GM18861 (cell line): ENCODE measurements at regions not wholly inside any gene's neighbourhood (a gene's known extent, or its start where the extent isn't known, plus 50 kb on each side); places are given as distances from the start of the nearest gene placed in this dataset.
A peak's percentile ranks its signal among the peaks of the same experiment; 100 is the strongest.

Experiments
- ATAC-seq: cut with Tn5 transposase; IDR thresholded peaks from one replicate; pipeline ENCODE4 v1.9.1; 2021; ENCODE audit not compliant: unreplicated experiment

GRCh38 chr22:22099194-22099486, 116.6 kb upstream of the TOP3B start:
- ATAC-seq, result peak; percentile 71

- no peak for ATAC-seq
These were observed 116.0 kb upstream of the TOP3B start for GRCh38 chr22:22098457-22099193.

GRCh38 chr22:22097727-22098228, 115.2 kb upstream of the TOP3B start:
- no peak for ATAC-seq

GRCh38 chr22:22094921-22095320, 112.3 kb upstream of the TOP3B start:
- no peak for ATAC-seq

- no peak for ATAC-seq
These were observed 111.9 kb upstream of the TOP3B start for GRCh38 chr22:22094514-22094913.

GRCh38 chr22:22093743-22094142, 111.2 kb upstream of the TOP3B start:
- ATAC-seq, result no peak

- ATAC-seq, result no peak
These were observed 110.4 kb upstream of the TOP3B start for GRCh38 chr22:22092974-22093373.

- ATAC-seq, result no peak
These were observed 109.5 kb upstream of the TOP3B start for GRCh38 chr22:22092101-22092500.

GRCh38 chr22:22091400-22091878, 108.9 kb upstream of the TOP3B start:
- no peak for ATAC-seq

GRCh38 chr22:22090650-22091399, 108.2 kb upstream of the TOP3B start:
- ATAC-seq, result no peak

GRCh38 chr22:22089459-22090308, 107.1 kb upstream of the TOP3B start:
- no peak for ATAC-seq

- ATAC-seq, result no peak
These were observed 106.3 kb upstream of the TOP3B start for GRCh38 chr22:22088658-22089458.

- no peak for ATAC-seq
These were observed 105.5 kb upstream of the TOP3B start for GRCh38 chr22:22087854-22088657.

- no peak for ATAC-seq
These were observed 104.0 kb upstream of the TOP3B start for GRCh38 chr22:22086501-22087158.

- ATAC-seq, result no peak
These were observed 103.3 kb upstream of the TOP3B start for GRCh38 chr22:22085702-22086500.

GRCh38 chr22:22084089-22084711, 101.6 kb upstream of the TOP3B start:
- ATAC-seq, result no peak

GRCh38 chr22:22082960-22083359, 100.4 kb upstream of the TOP3B start:
- no peak for ATAC-seq

- no peak for ATAC-seq
These were observed 99.7 kb upstream of the TOP3B start for GRCh38 chr22:22082229-22082835.
